Fibroblast of pulmonary artery (primary cell): ENCODE measurements at regions not wholly inside any gene's neighbourhood (a gene's known extent, or its start where the extent isn't known, plus 50 kb on each side); places are given as distances from the start of the nearest gene placed in this dataset.
"Not testable (repeated sequence)": the region's sequence is repeated elsewhere in the genome, so short reads cannot be mapped to it uniquely, and the experiment has no call there.

Experiments
- DNase-seq: peaks from one replicate; pipeline ENCODE4 v3.0.0-alpha.2; 2010; ENCODE audit warnings: low read depth
- H3K4me3 ChIP-seq: replicated peaks from 2 replicates; pipeline ENCODE4 v1.5.1; 2011; ENCODE audit warnings: low read depth, mild to moderate bottlenecking, control low read depth, low read length, moderate library complexity
- TF ChIP-seq, protein P1 (sequence below): IDR thresholded peaks from 2 replicates; pipeline ENCODE4 v1.5.1; 2011; ENCODE audit warnings: mild to moderate bottlenecking, control low read depth, low read length, inconsistent platforms; ENCODE audit errors: missing control alignments

DNA sequence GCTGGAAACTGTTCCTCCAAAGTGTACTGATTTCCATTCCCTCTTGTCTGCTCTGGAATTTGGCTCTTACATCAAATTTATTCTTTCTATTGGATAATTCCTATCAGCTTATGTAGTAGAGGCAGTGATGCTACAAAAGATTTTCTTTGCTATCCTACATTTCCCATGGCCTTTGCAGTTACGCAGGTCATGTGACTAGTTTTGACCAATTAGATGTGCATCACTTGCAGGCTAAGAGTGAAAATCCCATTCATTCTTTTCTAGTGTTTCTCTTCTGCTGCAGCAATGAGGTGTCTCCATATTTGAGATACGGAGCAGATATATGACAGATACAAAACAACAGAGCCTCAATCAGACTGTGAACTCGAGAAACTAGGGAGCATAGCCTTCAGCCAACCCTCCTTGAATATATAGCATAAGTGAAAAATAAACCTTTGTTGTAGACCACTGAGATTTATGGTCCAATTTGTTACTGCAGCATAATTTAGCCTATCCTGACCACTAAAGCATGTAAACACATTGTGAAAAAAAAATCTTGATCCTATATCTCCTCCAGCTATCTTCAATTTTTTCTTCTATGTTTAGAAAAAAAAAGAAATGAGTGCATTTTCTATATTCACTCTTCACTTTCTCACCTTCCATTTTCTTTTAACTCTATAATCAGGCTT lies 102.0 kb downstream of the HNMT start:
- TF ChIP-seq, protein P1, sequence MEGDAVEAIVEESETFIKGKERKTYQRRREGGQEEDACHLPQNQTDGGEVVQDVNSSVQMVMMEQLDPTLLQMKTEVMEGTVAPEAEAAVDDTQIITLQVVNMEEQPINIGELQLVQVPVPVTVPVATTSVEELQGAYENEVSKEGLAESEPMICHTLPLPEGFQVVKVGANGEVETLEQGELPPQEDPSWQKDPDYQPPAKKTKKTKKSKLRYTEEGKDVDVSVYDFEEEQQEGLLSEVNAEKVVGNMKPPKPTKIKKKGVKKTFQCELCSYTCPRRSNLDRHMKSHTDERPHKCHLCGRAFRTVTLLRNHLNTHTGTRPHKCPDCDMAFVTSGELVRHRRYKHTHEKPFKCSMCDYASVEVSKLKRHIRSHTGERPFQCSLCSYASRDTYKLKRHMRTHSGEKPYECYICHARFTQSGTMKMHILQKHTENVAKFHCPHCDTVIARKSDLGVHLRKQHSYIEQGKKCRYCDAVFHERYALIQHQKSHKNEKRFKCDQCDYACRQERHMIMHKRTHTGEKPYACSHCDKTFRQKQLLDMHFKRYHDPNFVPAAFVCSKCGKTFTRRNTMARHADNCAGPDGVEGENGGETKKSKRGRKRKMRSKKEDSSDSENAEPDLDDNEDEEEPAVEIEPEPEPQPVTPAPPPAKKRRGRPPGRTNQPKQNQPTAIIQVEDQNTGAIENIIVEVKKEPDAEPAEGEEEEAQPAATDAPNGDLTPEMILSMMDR, result no peak
- H3K4me3 ChIP-seq, result no peak overlapping the region
- no peak for DNase-seq

DNA sequence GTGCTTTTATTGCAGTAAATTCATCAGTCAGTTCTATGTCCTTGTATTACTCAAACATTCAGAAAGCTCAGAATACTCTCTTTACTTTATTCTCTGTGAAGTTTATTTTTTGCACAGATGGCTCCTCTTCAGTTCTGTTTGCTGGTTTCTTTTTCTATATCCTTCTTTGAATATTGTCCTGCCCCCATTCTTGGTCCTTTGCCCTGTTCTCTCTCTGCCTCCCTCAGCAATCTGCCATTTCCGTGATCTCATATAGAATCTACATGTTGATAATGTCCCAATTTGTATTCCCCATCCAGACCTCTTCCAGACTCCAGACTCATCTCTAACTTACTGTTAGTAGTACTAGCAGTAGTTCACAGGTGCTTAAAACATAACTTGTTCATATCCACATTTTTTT lies 102.6 kb downstream of the HNMT start:
- TF ChIP-seq, protein P1, result no peak
- DNase-seq, result no peak
- no peak overlapping the region for H3K4me3 ChIP-seq

DNA sequence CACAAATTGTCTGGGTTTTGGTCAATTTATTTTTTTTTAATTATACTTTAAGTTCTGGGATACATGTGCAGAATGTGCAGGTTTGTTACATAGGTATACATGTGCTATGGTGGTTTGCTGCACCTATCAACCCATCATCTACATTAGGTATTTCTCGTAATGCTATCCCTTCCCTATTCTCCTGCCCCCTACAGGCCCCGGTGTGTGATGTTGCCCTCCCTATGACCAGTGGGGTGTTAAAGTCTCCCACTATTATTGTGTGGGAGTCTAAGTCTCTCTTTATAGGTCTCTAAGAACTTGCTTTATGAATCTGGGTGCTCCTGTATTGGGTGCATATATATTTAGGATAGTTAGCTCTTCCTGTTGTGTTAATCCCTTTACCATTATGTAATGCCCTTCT lies 104.4 kb downstream of the HNMT start:
- DNase-seq, H3K4me3 ChIP-seq: not testable (repeated sequence)

DNA sequence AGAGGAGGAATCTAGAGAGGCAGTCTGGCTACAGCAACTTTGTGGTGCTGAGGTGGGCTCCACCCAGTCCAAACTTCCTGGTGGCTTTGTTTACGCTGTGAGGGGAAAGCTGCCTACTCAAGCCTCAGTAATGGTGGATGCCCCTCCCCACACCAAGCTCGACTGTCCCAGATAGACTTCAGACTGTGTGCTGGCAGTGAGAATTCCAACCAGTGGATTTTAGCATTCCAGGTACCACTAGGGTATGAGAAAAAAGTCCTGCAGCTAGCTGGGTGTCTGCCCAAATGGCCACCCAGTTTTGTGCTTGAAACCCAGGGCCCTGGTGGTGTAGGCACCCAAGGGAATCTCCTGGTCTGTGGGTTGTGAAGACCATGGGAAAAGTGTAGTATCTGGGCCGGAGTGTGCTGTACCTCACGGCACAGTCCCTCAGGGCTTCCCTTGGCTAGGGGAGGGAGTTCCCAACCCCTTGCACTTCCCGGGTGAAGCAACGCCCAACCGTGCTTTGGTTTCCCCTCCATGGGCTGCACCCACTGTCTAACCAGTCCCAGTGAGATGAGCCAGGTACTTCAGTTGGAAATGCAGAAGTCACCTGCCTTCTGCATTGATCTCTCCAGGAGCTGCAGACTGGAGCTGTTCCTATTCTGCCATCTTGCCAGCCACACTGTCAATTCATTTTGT lies 106.9 kb downstream of the HNMT start:
- not testable (repeated sequence) for H3K4me3 ChIP-seq, DNase-seq

DNA sequence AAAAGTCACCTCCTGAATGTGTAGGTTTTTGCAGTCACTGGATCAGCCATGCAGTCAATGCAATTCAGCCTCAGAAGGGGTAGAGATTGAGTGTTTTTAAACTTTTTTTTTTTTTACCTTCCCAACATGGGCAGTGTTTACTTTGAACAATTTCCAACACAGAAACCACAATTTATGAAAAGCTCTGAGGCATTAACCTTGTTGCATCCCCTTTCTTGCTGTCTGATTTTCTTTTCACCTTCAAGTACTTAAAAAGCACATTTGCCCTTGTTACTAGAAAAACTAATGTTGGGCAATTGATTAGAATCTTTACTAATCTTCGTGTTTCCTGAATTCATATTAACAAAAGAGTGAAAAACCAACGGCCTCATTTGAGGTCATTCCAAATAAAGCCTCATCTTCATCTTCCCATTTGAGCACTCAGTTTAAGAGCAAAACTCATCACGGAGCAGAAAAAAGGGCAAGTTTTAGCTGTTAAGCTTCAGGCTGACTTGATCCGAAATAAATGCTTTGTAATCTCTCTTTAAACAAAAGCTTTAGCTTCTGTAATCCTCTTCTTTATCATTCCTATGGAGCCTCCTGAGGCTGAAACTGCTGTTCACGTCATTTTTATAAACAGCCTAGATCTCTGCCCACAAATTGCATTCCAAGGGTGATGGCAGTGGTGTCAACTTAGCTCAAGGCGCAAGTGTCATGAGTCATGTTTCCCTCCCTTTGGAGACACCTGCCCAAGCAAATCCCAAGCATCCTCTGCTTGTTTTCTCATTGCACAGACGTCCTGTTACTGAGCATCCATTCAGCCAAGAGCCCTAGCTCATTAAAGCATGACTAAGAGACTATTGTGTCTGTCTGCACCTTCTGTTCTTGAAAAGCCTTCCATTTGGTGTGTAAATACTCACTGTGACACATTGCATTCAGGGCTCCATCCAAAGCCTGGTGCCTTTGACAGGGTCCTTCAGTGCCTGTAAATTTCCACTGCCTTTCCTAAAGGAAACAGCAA lies 107.7 kb downstream of the HNMT start:
- TF ChIP-seq, protein P1, result no peak
- DNase-seq, result peak; percentile 14
- H3K4me3 ChIP-seq, result no peak overlapping the region

DNA sequence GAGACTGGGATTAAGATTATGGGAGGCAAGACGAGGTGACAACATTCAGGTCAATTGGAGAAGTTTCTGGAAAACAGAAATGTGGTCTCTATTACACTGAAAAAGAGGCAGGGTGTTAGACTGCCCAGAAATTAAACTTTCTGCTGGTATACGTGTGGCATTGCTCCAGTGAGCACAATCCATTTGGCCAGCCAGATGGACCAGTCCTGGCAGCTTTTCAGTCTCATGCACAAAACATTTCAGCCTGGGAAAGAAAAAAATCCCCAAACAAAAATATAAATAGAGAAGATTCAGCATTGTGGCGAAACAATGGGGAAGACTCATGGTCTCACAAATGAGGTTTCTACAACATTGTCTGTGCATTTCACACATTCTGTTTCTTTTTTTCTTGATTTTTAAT lies 113.9 kb downstream of the HNMT start:
- H3K4me3 ChIP-seq, result no peak overlapping the region
- DNase-seq, result no peak
- TF ChIP-seq, protein P1, result no peak

DNA sequence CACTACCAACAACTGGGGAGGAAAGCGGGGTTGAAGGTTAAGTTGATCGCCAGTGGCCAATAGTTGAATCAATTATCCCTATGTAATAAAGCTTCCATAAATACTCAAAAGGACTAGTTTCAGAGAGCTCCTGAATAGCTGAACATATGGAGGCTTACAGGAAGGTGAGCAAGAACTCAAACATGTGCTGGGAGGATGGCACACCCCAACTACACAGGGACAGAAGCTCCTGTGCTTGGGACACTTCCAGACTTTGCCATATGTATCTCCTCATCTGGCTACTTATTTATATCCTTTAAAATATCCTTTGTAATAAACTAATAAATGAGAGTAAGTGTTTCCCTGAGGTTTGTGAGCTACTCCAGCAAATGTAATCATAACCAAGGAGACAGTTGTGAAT lies 115.7 kb downstream of the HNMT start:
- no peak overlapping the region for H3K4me3 ChIP-seq
- TF ChIP-seq, protein P1, result no peak
- peak; percentile 18 for DNase-seq
